Fibroblast of mammary gland (primary cell): ENCODE measurements at regions not wholly inside any gene's neighbourhood (a gene's known extent, or its start where the extent isn't known, plus 50 kb on each side); places are given as distances from the start of the nearest gene placed in this dataset.

Experiments
- DNase-seq: peaks from one replicate; pipeline ENCODE4 v3.0.0-alpha.2; 2010; ENCODE audit warnings: low read depth
- H3K4me3 ChIP-seq: 2 replicates; pipeline ENCODE4 v1.5.1; 2011; ENCODE audit warnings: low read depth, mild to moderate bottlenecking, low read length, moderate library complexity; ENCODE audit not compliant: control insufficient read depth
- CTCF ChIP-seq: conservative IDR thresholded peaks from 2 replicates; pipeline ENCODE4 v1.5.1; 2011; ENCODE audit warnings: low read depth, low read length, inconsistent platforms; ENCODE audit not compliant: control insufficient read depth, insufficient read depth

DNA sequence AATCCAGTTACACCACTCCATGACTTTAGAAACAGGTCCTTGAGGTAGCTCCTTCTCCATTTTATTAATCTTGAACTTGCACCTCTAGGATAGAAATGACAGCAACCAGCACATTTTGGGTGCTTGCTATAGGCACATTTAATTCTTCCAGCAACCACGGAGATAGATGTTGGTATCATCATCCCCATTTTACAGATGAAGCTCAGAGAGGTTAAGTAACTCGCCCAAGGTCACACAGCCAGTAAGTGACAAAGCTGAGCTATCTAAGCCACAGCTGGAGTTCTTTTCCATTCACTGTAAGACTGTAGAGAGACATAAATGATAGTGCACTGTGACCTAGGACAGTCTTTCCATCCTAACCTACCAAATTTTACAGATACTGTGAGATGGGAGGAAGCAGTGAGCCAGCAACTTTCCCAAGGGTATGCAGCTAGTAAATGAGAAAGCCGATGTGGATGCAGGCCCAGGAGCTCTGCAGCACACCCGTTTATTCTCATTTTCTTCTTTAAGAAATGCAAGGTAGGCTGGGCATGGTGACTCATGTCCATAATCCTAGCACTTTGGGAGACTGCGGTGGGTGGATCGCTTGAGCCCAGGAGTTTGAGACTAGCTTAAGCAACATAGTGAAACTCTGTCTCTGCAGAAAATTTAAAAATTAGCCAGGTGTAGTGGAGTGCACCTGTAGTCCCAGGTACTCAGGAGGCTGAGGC, 103.2 kb downstream of the TBX5 start:
- no peak for DNase-seq
- H3K4me3 ChIP-seq = no peak overlapping the region
- TF ChIP-seq CTCF = no peak

GRCh38 chr12:114302117-114302516, 103.8 kb downstream of the TBX5 start:
- H3K4me3 ChIP-seq = no peak overlapping the region
- TF ChIP-seq CTCF = no peak
- DNase-seq = no peak

GRCh38 chr12:114294303-114294685, 111.7 kb downstream of the TBX5 start:
- no peak overlapping the region for H3K4me3 ChIP-seq
- peak; percentile 75 for DNase-seq
- TF ChIP-seq CTCF = no peak

GRCh38 chr12:114293571-114294302, 112.2 kb downstream of the TBX5 start:
- H3K4me3 ChIP-seq = no peak overlapping the region
- DNase-seq = peak; percentile 59
- TF ChIP-seq CTCF = no peak

DNA sequence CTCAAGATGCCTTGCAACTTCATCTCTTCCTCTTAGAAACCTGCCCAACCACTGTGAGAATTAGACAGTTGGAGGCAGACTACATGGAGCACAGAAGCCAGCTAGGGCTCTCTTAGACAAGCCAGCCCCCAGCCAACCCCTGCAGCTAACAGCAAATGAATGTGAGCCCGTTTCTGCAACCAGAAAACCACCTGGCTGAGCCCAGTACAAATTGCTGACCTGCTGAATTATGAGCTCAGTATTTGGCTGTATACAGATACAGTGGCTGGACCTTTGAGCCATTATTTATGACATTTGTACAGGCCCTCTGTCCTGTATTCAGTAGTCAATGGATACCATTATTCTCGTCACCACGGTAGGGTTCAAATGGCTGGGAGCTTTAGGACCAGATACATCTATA, 112.9 kb downstream of the TBX5 start:
- TF ChIP-seq CTCF = no peak
- H3K4me3 ChIP-seq = no peak overlapping the region
- DNase-seq = no peak

DNA sequence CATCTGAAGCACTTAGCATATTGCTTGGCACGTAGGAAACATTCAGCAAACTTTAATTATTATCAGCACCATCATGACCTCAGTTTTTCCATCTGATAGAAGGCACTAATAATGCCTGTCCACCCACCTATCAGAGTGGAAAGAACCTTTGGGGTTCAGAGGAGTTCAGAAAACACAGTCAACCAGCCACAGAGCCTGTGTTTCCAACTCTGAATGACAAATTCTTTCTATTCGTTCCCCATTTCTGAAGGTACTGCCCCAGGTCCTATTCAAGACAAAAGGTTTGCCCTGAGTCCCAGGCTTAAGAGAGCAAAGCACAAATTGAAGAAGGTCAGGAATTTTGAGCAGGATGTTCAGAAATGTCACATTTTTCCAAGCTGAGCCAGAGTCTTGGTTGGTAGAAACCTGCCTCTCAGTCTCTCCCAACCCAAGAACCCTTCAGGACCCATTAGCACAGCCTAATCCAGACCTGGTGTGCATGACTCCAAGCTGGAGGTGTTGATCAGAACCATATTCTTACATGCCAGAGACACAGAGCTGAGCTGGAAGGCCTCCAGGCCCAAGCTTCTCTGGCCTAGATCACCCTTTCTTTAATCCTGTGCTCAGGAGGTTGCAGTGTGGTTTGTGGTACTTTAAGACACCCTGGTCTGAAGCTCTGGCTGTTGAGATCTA, 114.4 kb downstream of the TBX5 start:
- peak; percentile 19 for DNase-seq
- H3K4me3 ChIP-seq = no peak overlapping the region
- TF ChIP-seq CTCF = no peak
